HepG2 (cell line): ENCODE measurements at regions not wholly inside any gene's neighbourhood (a gene's known extent, or its start where the extent isn't known, plus 50 kb on each side); places are given as distances from the start of the nearest gene placed in this dataset.

Source experiments
- BHLHE40 ChIP-seq: IDR thresholded peaks from 2 replicates; pipeline ENCODE4 v1.6.1; 2011; ENCODE audit warnings: low read length, improper control_type of control experiment
- CTCF ChIP-seq: sonication (generic); formaldehyde crosslinking; IDR thresholded peaks from 2 replicates; pipeline ENCODE4 v1.5.0; 2020; ENCODE audit warnings: mild to moderate bottlenecking, missing genetic modification reagents, moderate library complexity
- MAX ChIP-seq: IDR thresholded peaks from 2 replicates; pipeline ENCODE4 v1.6.1; 2012; ENCODE audit warnings: inconsistent platforms
- ZNF484 ChIP-seq: sonication (generic); formaldehyde crosslinking; IDR thresholded peaks from 2 replicates; pipeline ENCODE4 v1.5.1; 2020; ENCODE audit warnings: mild to moderate bottlenecking, low read depth, missing genetic modification reagents, borderline replicate concordance
- ZSCAN29 ChIP-seq: sonication (generic); formaldehyde crosslinking; conservative IDR thresholded peaks from 2 replicates; pipeline ENCODE4 v1.4.0; 2020; ENCODE audit warnings: mild to moderate bottlenecking, missing genetic modification reagents

GRCh38 chr9:118444403-118444802, 740.2 kb downstream of the TLR4 start:
- TF ChIP-seq ZNF484 (CRISPR knock-in tag) (no peak), BHLHE40 (no peak), CTCF (CRISPR knock-in tag) (no peak), MAX (no peak), ZSCAN29 (no peak)
